ENCODE measurements at regions not wholly inside any gene's neighbourhood (a gene's known extent, or its start where the extent isn't known, plus 50 kb on each side); places are given as distances from the start of the nearest gene placed in this dataset.

DNA sequence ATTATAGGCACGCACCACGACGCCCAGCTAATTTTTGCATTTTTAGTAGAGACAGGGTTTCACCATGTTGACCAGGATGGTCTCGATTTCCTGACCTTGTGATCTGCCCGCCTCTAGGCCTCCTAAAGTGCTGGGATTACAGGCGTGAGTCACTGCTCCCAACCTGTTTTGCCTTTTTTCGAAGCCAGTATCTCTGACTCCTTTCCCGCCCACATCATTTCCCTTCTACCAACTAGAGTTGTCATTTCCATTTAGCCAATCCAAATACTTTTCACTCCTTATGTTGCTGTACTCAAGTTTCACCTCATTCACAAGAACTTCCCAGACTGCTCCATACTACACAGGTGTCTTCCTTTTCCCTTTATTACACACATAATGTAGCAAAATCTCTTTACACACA is 502.6 kb upstream of the CDH6 start:
- no peaks in the 10 kb centered on the region for H3K27me3 ChIP-seq (ENCODE audit: control insufficient read depth, insufficient read depth, low read length)
- H4K20me1 ChIP-seq (ENCODE audit: control insufficient read depth, extremely low read depth, insufficient read depth, low read length) = no peaks in the 10 kb centered on the region
- no peak overlapping the region for H3K4me2 ChIP-seq (ENCODE audit: extremely low read depth, insufficient read depth, low read length)
- H3K4me3 ChIP-seq (replicated peaks in 1 of 4; ENCODE audit: control extremely low read depth in 1 of 4, insufficient read depth in 1 of 4, low read depth in 3 of 4, low read length in 4 of 4) = no peak overlapping the region
- TF ChIP-seq, protein P1, sequence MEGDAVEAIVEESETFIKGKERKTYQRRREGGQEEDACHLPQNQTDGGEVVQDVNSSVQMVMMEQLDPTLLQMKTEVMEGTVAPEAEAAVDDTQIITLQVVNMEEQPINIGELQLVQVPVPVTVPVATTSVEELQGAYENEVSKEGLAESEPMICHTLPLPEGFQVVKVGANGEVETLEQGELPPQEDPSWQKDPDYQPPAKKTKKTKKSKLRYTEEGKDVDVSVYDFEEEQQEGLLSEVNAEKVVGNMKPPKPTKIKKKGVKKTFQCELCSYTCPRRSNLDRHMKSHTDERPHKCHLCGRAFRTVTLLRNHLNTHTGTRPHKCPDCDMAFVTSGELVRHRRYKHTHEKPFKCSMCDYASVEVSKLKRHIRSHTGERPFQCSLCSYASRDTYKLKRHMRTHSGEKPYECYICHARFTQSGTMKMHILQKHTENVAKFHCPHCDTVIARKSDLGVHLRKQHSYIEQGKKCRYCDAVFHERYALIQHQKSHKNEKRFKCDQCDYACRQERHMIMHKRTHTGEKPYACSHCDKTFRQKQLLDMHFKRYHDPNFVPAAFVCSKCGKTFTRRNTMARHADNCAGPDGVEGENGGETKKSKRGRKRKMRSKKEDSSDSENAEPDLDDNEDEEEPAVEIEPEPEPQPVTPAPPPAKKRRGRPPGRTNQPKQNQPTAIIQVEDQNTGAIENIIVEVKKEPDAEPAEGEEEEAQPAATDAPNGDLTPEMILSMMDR (conservative IDR thresholded peaks at IDR 0.05 in 1 of 2, IDR thresholded peaks at IDR 0.05 in 1 of 2; ENCODE audit: low read depth in 1 of 2, low read length in 2 of 2) = no peak
- TF ChIP-seq EZH2 (IDR thresholded peaks at IDR 0.05; ENCODE audit: low read length, missing control alignments) = no peak
- no peaks in the 10 kb centered on the region for H3K36me3 ChIP-seq (ENCODE audit: control insufficient read depth, insufficient read depth, low read length)
- H3K9me3 ChIP-seq (ENCODE audit: control insufficient read depth, insufficient read depth, low read depth, low read length) = no peaks in the 10 kb centered on the region
- H3K27ac ChIP-seq (ENCODE audit: insufficient read depth, low read length) = no peak overlapping the region
- H3K79me2 ChIP-seq (ENCODE audit: control insufficient read depth, insufficient read depth, low read length) = no peaks in the 10 kb centered on the region
- DNase-seq (ENCODE audit: low read depth in 2 of 2) = no peak
- no peaks in the 10 kb centered on the region for H3K4me1 ChIP-seq (ENCODE audit: control insufficient read depth, extremely low read depth, insufficient read depth, low read length)
- no peak overlapping the region for H3K9ac ChIP-seq (ENCODE audit: insufficient read depth, low read length)
- no peak overlapping the region for H2AFZ ChIP-seq (ENCODE audit: low read length)

DNA sequence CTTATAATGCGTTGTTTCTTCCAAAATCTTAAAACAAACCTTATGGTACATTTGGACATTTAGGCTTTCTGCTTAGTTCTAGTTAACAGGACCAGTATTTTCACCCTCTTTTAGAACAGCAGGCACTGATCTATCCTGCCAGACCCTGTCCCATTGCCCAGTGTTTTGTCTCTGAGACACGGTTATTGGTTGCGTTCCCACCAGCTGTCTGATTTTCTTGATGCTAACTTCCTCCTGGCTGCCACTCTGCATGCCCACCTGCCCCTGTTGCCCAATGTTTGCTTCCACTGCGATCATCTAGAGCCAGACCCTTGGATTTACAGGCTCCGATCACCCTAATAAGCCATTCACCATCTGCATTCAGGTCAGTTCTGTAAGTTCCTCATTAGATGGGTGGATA is 506.0 kb upstream of the CDH6 start:
- TF ChIP-seq, protein P1 (conservative IDR thresholded peaks at IDR 0.05 in 1 of 2, IDR thresholded peaks at IDR 0.05 in 1 of 2; ENCODE audit: low read depth in 1 of 2, low read length in 2 of 2) = no peak
- Histone ChIP-seq H3K4me3 (replicated peaks in 1 of 4; ENCODE audit: control extremely low read depth in 1 of 4, insufficient read depth in 1 of 4, low read depth in 3 of 4, low read length in 4 of 4) (no peak overlapping the region), H3K4me1 (ENCODE audit: control insufficient read depth, extremely low read depth, insufficient read depth, low read length) (no peaks in the 10 kb centered on the region), H3K36me3 (ENCODE audit: control insufficient read depth, insufficient read depth, low read length) (no peaks in the 10 kb centered on the region), H2AFZ (ENCODE audit: low read length) (no peak overlapping the region), H3K79me2 (ENCODE audit: control insufficient read depth, insufficient read depth, low read length) (no peaks in the 10 kb centered on the region), H3K9ac (ENCODE audit: insufficient read depth, low read length) (no peak overlapping the region), H3K4me2 (ENCODE audit: extremely low read depth, insufficient read depth, low read length) (no peak overlapping the region), H3K27me3 (ENCODE audit: control insufficient read depth, insufficient read depth, low read length) (no peaks in the 10 kb centered on the region), H4K20me1 (ENCODE audit: control insufficient read depth, extremely low read depth, insufficient read depth, low read length) (no peaks in the 10 kb centered on the region), H3K27ac (ENCODE audit: insufficient read depth, low read length) (no peak overlapping the region), H3K9me3 (ENCODE audit: control insufficient read depth, insufficient read depth, low read depth, low read length) (no peaks in the 10 kb centered on the region)
- no peak for DNase-seq (ENCODE audit: low read depth in 2 of 2)

DNA sequence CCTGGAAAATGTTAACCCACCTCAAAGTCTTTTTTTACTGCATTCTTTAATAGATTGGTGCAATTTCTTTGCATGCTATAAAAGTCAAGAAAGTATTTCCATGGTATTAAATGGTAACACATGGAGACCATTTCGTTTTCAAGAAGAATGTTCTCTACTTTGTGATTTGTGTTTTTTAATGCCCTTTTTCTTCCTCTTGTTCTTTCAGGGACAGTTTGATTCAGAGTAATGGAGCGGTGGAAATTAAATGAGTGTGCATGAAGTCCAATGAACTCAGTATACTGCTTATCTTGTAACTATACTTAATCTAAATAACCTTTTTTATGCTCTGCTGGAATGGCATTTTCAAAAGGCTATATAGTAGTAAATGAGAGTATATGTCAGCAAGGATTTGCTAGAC is 507.0 kb upstream of the CDH6 start:
- no peak for DNase-seq (ENCODE audit: low read depth in 2 of 2)
- no peak overlapping the region for H3K4me3 ChIP-seq (replicated peaks in 1 of 4; ENCODE audit: control extremely low read depth in 1 of 4, insufficient read depth in 1 of 4, low read depth in 3 of 4, low read length in 4 of 4)
- H3K79me2 ChIP-seq (ENCODE audit: control insufficient read depth, insufficient read depth, low read length) = no peaks in the 10 kb centered on the region
- no peak overlapping the region for H3K4me2 ChIP-seq (ENCODE audit: extremely low read depth, insufficient read depth, low read length)
- no peaks in the 10 kb centered on the region for H3K9me3 ChIP-seq (ENCODE audit: control insufficient read depth, insufficient read depth, low read depth, low read length)
- H3K36me3 ChIP-seq (ENCODE audit: control insufficient read depth, insufficient read depth, low read length) = no peaks in the 10 kb centered on the region
- no peaks in the 10 kb centered on the region for H3K27me3 ChIP-seq (ENCODE audit: control insufficient read depth, insufficient read depth, low read length)
- no peaks in the 10 kb centered on the region for H4K20me1 ChIP-seq (ENCODE audit: control insufficient read depth, extremely low read depth, insufficient read depth, low read length)
- no peaks in the 10 kb centered on the region for H3K4me1 ChIP-seq (ENCODE audit: control insufficient read depth, extremely low read depth, insufficient read depth, low read length)
- no peak overlapping the region for H3K27ac ChIP-seq (ENCODE audit: insufficient read depth, low read length)
- TF ChIP-seq, protein P1 (conservative IDR thresholded peaks at IDR 0.05 in 1 of 2, IDR thresholded peaks at IDR 0.05 in 1 of 2; ENCODE audit: low read depth in 1 of 2, low read length in 2 of 2) = no peak
- TF ChIP-seq EZH2 (IDR thresholded peaks at IDR 0.05; ENCODE audit: low read length, missing control alignments) = no peak
- H2AFZ ChIP-seq (ENCODE audit: low read length) = no peak overlapping the region
- H3K9ac ChIP-seq (ENCODE audit: insufficient read depth, low read length) = no peak overlapping the region

Data from fibroblast of lung (primary cell).